COLO829 (cell line): ENCODE measurements at regions not wholly inside any gene's neighbourhood (a gene's known extent, or its start where the extent isn't known, plus 50 kb on each side); places are given as distances from the start of the nearest gene placed in this dataset.

Experiments used
- DNase-seq: peaks from one replicate; pipeline ENCODE4 v3.0.0; 2012; ENCODE audit warnings: low spot score

DNA sequence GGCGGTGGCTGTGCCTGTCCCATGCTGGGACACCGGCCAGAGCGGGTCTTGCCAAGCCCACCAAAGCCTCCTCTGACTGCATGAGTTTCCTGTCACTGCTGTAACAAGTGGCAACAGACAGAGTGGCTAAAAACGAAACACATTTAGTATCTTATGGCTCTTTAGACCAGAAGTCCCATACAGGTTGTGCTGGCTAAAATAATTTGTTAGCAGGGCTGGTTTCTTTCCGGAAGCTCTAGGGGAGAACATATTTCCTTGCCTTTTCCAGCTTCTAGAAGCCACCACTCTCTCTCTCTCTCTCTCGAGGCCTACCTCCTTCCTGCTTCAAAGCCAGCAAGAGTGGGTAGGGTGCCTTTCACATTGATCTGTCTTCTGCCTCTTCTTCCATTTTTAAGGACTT lies 171.6 kb upstream of the PLPP4 start:
- DNase-seq: no peak

DNA sequence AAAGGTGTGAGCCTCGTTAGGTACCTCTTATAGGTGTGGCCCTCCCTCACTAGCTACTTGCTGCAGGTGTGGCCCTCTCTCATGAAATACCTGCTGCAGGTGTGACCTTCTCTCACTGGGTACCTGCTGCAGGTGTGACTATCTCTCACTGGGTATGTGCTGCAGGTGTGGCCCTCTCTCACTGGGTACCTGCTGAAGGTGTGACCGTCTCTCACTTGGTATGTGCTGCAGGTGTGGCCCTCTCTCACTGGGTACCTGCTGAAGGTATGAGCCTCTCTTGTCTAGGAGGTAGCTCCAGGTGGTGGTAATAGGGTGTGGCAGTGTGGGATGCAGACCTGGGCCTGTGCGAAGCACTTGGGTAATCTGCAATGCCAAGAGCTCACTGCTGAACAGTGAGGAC lies 170.7 kb upstream of the PLPP4 start:
- DNase-seq: no peak

DNA sequence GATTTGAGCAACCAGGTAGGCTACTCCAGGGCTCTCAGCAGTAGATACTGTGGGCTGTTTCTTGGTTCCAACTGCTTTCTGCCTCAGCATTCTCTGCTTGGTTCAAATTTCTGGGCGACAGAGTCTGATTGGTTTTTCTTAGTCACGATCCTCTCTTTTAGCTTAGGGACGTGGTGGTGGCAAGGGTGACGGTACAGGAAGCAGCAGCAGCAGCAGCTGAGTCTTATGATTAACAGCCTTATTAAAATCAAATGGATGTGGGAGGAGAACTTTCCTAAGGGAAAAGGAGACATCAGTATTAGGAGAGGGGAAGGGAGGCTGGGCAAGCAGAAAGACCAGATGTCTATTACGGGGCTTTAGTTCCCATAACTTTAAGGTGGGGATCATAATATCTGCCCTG lies 156.5 kb upstream of the PLPP4 start:
- no peak for DNase-seq

DNA sequence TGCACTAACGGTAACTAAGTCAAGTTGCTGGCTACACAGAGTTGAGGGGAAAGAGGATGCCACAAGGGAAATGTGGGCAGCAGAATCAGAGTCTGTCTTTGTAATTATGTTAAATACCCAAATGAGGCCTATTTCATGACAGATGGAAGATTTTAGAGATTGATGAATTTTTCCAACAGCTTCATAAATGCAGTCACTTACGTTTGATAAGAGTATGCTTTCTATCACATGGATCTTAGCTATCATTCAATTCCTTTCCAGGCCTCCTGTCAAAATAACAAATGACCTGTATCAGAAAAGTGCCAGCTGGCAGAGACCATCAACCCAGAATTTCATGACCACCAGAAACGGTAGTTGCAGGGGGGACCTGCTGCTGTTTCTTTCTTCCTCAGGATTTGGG lies 148.4 kb upstream of the PLPP4 start:
- DNase-seq: no peak

DNA sequence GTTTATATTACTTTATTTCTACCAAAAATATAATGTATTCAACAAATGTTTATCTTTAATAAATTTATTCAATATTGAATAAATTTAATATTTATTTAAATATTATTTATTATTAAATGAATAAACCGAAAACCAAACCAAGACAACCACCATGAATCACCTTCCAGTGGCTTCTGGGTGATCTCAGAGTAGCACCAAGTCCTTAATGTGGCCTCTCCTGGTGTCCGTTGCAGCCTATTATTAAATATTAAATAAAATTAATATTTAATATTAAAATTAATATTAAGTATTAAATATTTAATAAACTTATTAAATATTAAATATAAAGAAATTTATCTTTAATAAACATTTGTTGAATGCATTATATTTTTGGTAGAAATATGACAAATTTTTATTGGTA lies 143.3 kb upstream of the PLPP4 start:
- DNase-seq: no peak

DNA sequence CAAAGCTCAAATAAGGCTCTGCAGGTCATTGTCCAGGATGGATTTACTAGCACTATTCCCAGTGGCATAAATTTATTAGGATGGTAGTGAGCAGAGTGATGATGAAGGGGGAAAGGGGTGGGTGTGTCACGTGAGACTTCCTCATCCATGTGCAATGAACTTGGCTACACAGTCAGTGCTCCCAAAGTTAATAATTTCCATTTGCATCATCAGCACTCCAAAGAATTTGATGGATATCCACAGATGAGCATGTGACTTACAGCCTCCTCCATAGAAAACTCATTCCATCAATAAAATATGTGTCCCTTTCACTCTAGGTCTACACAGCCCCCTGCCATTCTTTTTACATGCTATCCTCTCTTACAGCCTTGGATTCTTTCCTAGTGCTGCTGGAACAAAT lies 142.6 kb upstream of the PLPP4 start:
- no peak for DNase-seq

DNA sequence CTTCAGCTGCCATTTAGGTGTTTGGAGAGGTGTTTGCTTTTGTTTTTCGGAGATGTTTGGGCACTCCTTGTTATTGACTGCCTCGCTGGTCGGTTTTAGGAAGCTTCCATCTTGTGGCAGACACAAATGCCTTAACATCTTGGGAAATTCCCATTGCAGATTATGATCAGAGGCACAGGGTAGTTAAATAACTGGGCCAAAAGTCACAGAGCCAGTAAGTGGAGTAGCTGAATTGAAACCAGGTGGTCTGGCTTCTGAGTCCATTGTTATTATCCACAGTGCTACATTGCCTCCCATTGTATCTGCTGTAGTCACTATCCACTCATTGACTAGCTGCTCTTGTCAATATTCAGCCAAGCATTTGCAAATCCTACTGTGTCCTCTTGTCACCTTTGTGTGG lies 138.2 kb upstream of the PLPP4 start:
- DNase-seq: no peak

DNA sequence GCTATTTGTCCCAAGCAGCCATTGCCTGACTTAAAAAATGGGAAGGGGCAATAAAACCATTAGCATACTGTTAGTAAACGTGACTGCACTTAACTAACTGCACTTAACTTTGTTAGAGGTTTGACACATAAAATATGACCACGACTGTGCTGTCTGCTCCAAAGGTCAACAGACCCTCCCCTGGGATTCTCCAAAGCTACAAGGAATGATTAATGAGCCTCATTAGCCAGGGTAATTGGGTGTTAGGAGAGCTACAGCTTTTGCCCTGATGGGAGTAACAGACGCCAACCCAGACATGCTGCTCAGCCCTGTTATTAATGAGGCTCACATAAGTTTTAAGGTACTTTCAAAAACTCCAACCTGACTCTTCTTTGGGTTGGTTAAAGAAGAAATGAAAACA lies 129.4 kb upstream of the PLPP4 start:
- no peak for DNase-seq

DNA sequence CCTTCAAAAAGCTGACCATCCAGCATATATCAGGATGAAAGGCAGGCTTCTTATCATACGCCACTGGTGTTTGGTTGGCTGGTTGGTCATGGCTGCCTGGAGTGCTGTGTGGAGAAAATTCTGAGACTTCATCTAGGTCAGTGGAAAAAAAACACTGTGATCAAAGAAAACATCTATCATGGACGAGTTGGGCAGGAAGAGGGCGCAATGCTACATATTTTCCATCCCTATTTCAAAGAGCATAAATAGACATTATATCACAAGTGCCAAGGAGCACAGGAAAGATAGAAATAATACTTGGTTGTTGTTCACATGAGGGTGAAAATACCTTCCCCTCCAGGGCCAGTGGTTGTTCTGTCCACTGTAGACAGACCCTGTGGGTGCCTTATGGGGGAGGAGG lies 128.4 kb upstream of the PLPP4 start:
- DNase-seq: peak; percentile 10

DNA sequence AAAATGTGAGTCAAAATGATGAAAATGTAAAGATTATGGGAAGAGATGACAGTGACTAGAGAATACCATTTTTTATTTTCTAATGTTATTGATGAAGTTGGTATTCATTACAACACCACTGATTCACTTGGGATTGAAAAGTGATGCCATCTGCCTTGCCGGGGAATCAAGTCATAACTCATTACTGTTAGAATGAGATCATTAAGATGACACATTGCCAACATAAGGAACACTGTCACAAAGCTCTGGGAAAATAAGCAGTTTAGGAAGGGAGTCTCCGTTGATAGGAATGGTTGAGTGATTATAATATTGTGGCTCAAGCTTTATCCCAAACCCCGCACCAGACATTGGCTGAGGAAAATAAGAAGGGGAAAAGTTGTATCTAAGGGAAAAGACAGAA lies 121.5 kb upstream of the PLPP4 start:
- DNase-seq: no peak

DNA sequence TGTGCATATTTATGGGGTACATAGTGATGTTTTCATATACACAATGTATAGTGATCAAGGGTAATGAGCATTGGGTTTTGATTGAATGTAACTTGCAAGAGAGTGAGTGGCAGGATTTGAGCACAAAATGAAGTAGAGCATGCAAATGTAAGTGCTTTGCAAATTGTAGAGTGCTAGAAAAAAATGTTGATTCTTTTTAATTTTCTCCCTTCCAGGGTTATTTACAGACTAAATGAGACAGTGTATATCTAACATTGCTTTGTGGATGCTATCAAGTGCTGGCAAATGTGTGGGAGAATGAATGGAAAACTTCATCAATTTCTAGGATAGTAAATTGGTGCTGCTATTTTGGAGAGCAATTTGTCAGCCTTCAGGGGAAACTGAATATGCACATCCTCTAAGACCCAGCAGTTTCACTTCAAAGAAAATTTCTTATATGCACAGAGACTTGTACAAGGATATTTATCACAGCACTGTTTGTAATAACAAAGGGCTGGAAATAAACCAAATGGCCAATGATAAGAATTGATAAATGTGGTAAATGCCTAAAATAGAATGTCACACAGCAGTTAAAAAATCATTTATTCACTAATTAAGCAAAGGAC lies 120.6 kb upstream of the PLPP4 start:
- DNase-seq: no peak

DNA sequence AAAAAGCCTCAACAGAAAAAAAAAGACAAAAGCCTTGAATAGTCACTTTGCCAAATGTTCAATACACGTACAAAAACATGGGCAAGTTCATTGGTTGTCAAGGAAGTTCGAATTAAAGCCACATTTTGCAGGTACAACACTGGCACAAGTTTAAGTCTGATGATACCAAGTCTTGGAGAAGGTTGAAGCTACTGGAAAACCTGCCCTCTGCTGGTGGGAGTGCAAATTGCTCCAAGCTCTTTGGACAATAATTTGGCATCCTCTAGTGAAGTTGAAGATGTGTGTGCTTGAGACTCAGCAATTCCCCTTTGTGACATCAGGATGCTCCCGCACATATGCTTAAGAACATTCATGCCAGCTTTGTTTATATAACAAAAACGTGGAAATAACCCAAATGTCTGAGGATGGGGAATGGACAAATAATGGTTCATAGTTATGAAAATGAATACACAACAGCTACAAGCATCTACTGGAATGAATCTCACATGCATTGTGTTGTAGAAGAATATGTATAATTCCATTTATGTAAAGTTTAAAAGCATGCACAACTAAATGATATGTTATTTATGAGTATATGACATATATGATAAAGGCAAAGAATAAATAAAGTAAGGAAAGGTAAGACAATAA lies 120.0 kb upstream of the PLPP4 start:
- peak; percentile 8 for DNase-seq

DNA sequence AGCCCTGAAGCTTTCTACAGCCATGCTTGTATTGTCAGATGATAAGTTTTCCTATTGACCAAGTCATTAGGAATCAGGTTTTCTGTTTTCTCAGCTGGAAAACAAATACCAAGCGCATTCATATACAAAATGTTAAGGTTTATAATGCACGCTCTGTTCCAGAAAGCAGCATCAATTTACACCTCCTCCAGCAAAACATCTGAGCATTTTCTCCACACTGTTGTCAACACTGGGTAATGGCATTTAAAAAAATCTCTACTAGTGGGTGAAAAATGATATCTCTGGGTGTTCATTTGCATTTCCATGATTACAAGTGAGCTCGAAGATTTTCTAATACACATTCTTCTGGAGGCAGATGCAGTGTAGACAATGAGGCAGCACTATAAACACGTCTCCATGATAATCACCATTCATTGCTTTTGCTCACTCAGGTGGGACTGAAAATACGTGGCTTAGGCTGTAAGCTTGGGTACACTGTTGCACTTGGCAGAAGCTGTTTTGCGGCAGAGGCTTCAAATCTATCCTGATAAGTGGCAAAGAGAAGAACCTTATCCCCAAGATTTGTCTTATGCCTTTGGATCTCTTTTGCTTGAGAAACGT lies 114.8 kb upstream of the PLPP4 start:
- DNase-seq: no peak

DNA sequence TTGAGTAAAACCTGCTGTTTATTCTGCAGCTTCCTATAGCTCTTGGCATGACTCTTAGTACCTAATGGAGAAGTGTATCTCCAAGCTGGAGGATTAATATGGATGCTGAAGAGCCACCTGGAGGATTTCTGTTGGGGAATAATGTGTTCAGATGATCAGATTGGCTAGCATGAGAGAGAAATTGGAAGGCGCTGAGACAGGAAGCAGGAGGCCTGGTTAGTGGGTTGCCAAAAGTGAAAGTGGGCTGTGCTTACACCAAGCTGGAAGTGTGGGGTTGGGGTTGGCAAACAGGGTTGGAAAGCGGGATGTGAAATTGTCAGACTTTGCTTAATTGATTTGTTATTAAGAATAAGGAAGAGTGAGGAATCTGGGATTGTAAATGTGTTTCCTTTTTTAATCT lies 111.8 kb upstream of the PLPP4 start:
- DNase-seq: no peak

DNA sequence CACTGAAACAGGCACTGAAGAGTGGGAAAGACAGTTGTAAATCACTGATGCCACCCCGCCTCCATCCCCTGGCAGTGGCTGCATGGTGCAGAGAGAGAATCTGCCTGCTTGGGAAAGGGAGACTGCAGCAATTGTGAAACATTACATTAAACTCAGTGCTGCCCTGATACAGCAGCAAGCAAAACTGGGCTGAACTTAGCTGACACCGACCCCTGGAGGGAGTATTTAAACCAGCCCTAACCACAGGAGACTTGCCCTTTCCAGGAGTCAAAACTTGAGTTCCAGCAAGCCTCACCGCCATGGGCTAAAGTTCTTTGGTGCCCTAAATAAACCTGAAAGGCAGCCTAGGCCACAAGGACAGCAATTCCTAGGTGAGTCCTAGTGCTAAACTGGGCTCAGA lies 109.4 kb upstream of the PLPP4 start:
- DNase-seq: no peak

DNA sequence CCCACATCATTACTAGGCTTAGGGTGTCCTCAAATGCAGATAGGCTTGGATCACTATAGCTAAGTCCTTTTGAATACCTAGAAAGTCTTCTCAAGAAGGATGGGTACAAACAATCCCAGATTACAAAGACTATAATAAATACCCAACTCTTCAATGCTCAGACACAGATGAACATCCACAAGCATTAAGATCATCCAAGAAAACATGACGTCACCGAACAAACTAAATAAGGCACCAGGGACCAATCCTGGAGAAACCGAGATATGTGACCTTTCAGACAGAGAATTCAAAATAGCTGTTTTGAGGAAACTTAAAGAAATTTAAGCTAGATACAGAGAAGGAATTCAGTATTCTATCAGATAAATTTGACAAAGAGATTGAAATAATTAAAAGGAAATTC lies 108.0 kb upstream of the PLPP4 start:
- DNase-seq: no peak

DNA sequence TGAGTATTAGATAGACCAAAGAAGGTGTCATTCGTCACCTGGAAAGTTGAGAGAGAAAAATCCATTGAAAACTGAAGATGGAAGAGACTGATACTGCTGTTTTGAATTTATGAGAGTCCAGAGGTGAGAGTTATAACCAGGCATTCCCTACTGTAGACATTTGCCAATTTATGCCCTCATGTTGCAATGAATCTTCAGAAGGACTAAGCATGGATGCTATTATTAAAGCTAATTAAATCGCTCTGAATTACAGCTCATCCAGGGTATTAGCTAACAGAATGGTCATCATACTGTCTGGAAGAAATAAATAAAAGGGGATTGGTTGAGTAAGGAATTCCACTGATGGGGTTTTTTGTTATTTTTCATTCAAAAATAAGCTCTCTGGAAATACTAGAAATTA lies 101.6 kb upstream of the PLPP4 start:
- no peak for DNase-seq

DNA sequence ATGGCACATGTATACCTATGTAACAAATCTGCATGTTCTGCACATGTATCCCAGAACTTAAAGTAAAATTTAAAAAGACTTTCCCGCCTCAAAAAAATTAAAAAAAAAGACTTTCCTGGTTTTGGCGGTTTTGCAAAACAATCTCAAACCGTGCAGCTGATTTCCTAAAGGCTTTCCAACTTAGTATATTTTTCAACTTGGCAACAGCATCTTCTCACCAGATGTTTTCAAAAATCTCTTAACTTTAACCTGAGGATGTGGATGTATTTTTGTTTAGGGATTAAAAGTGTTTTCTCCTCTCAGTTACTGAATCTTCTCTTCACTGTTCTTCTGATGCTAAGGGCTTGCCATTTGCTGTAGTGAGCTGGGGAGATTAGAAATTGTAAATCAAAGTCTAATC lies 96.5 kb upstream of the PLPP4 start:
- no peak for DNase-seq

DNA sequence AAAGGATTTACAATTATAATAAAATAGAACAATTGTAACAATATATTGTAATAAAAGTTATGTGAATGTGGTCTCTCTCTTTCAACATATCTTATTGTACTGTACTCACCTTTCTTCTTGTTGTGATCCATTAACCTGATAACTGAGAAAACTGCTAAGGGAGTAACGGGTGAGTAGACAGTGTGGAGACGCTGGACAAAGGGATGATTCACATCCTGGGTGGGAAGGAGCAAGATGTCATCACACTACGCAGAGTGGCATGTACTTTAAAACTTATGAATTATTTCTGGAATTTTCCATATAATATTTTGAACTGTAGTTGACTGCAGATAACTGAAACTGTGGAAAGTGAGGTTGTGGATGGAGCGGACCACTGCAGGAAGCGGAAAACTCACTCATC lies 91.2 kb upstream of the PLPP4 start:
- DNase-seq: no peak

DNA sequence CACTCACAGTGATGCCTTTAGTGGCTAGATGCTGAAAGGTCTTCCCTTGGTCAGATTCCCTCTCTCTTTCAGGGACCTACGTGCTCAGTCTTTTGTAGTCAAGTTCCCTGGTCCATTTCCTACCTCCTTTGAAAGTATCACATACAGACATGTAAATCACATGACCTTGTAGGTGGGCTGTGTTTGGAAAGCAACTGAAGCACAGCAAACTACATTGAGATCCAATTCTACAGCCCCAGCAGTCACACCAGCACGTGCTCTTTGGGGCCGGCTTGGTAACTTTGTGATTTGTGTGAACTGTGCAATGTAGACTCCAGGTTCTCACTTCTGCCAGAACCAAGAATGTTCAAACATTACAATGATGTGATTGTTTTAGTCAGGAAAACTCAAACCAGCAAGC lies 89.7 kb upstream of the PLPP4 start:
- DNase-seq: no peak

DNA sequence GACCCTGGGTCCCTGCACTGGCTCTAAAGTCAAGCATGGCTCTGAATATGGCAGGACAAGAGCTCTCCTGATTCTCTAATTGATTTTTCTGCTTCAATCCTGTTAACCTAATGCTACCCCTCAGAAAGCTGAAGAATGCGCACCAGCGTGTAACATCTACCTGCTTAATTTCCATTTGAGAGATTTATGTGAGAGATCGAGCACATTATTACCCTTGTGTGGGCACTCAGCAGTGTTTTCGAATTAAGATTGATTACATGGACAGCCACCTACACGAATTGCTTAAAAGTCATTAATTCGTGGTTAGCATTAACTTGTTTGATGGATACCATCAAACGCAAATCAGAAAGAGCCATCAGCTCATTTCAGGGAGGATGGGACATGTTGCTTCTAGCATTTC lies 88.7 kb upstream of the PLPP4 start:
- no peak for DNase-seq

DNA sequence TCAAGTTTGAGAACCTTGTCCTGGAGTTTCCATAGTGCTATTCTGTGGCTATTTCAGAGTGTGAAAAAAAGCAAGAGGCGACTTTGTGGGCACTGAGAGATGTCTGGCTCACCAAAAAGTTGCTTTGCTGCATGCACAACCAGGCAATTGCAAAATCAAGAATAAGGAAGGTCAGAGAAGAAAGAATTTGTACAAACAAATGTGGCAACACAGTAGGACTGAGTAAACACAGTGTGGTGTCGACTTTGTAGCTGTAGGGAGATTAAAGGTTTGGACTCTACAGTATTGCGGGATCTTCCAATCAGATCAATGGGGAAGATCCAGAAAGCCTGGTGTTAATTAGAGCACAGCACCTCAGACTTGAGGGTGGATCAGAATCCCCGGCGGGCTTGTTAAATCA lies 88.1 kb upstream of the PLPP4 start:
- no peak for DNase-seq

DNA sequence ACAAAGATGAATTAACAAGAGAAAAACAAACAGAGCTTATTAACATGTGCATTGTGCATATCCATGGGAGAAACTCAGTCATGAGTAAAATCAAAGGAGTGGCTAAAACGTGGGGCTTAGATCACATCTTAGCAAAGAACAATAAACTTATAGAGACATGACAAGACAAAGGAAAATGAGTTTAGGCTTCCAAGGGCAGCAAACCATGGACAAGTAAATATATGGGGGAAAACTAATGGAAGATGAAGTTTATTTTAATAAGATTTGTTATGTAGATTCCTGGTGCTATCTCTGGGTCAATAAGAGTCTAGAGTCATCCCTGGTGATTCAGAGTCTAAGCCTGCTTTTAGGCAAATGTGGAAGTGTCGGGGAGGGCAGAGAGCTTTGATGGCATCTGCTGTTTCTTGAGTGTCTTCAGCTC lies 87.2 kb upstream of the PLPP4 start:
- DNase-seq: no peak

DNA sequence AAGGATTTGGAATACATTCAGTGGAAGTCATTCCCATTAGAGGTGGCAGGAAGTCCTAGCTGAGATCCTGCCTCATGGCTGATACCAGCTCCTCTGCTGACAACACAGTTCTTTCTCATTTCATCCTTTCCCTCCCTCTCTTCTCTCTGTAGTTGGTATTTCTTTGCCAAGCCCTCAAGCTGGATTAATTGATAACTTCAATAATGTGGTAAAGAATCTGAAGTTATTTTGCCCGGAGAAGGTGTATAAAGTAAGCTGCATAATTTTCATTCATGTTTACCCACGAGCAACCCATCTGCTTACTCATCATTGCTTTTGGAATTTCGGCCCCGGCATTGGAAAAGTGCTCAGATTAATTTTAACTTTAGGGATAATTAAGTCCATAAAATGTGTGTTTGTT lies 85.2 kb upstream of the PLPP4 start:
- DNase-seq: no peak
